Astrocyte (in vitro differentiated cells and primary cell): ENCODE measurements at regions not wholly inside any gene's neighbourhood (a gene's known extent, or its start where the extent isn't known, plus 50 kb on each side); places are given as distances from the start of the nearest gene placed in this dataset.

ENCODE experiments used
- CTCF ChIP-seq: IDR thresholded peaks from 2 replicates; pipeline ENCODE4 v1.5.1; 2011; ENCODE audit warnings: low read depth, mild to moderate bottlenecking, inconsistent platforms, low read length, moderate library complexity; ENCODE audit not compliant: insufficient read depth
- EZH2 ChIP-seq: IDR thresholded peaks from 2 replicates; pipeline ENCODE4 v1.6.1; 2012; ENCODE audit warnings: mild to moderate bottlenecking, low read length, inconsistent platforms; ENCODE audit not compliant: insufficient read depth

GRCh38 chr5:17120209-17120608, 97.2 kb upstream of the BASP1 start:
- no peak for TF ChIP-seq CTCF
- no peak for TF ChIP-seq EZH2
